Progenitor cell of endocrine pancreas (in vitro differentiated cells): ENCODE measurements at regions not wholly inside any gene's neighbourhood (a gene's known extent, or its start where the extent isn't known, plus 50 kb on each side); places are given as distances from the start of the nearest gene placed in this dataset.

ENCODE experiments used
- DNase-seq: peaks from one replicate; pipeline ENCODE4 v3.0.0; 2021; ENCODE audit warnings: low spot score; ENCODE audit not compliant: unreplicated experiment
- H3K27ac Mint-ChIP-seq: 2 replicates; pipeline ENCODE4 v1.8.0; 2021; ENCODE audit warnings: mild to moderate bottlenecking, moderate library complexity, mixed read lengths
- H3K27me3 Mint-ChIP-seq: 2 replicates; pipeline ENCODE4 v1.8.0; 2021; ENCODE audit warnings: mixed read lengths
- H3K36me3 Mint-ChIP-seq: 2 replicates; pipeline ENCODE4 v1.8.0; 2022; ENCODE audit warnings: mixed read lengths; ENCODE audit not compliant: insufficient read depth
- H3K4me1 Mint-ChIP-seq: 2 replicates; pipeline ENCODE4 v1.8.0; 2021; ENCODE audit warnings: low read depth, mixed read lengths
- H3K4me3 Mint-ChIP-seq: 2 replicates; pipeline ENCODE4 v1.8.0; 2021; ENCODE audit warnings: low read depth, mild to moderate bottlenecking, moderate library complexity, mixed read lengths
- H3K9me3 Mint-ChIP-seq: 2 replicates; pipeline ENCODE4 v1.8.0; 2021; ENCODE audit warnings: low read depth, mixed read lengths
- CTCF ChIP-seq: fragments of 200-600 bp; sonication (generic); IDR thresholded peaks from one replicate; pipeline ENCODE4 v1.5.0; 2021; ENCODE audit warnings: antibody characterized with exemption, mild to moderate bottlenecking; ENCODE audit not compliant: unreplicated experiment

- Mint-ChIP-seq H3K4me1 (peaks cover 1% of the 10 kb centered on the region), H3K27ac (no peak overlapping the region), H3K4me3 (no peak overlapping the region), H3K36me3 (no peaks in the 10 kb centered on the region), H3K27me3 (peaks cover 3% of the 10 kb centered on the region), H3K9me3 (peaks cover 4% of the 10 kb centered on the region)
- no peak for TF ChIP-seq CTCF
- DNase-seq = no peak
Measured at GRCh38 chr14:65854215-65854614, 441.7 kb downstream of the FUT8 start.

- Mint-ChIP-seq H3K9me3 (peaks cover 6% of the 10 kb centered on the region), H3K36me3 (no peaks in the 10 kb centered on the region), H3K27me3 (peaks cover 8% of the 10 kb centered on the region), H3K27ac (no peak overlapping the region), H3K4me1 (peaks cover 14% of the 10 kb centered on the region), H3K4me3 (no peak overlapping the region)
- no peak for DNase-seq
- TF ChIP-seq CTCF = no peak
Measured at GRCh38 chr14:65860956-65861611, 448.6 kb downstream of the FUT8 start.

DNA sequence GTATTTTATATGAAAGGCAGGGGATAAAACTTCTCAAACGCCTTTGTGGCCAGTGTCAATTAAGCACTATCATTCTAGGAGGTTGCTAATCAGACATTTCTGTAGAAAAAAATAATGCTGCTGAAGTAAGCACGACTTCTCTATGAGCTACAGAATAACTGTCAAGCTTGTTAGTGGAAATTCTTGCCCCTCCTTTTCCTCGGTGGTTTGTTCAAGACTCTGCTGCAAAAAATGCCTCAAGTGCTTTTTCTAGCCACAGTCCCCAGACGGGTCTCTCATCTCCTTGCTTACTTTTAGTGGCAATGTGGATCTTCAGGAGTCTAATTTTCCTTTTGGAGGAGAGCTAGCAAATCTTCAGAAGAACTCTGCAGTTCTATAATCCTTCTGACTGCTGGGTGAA is 452.0 kb downstream of the FUT8 start:
- Mint-ChIP-seq H3K9me3 (peaks cover under 1% of the 10 kb centered on the region), H3K27me3 (peaks cover 8% of the 10 kb centered on the region), H3K4me3 (no peak overlapping the region), H3K27ac (no peak overlapping the region), H3K36me3 (no peaks in the 10 kb centered on the region), H3K4me1 (peaks cover 14% of the 10 kb centered on the region)
- no peak for DNase-seq
- no peak for TF ChIP-seq CTCF

GRCh38 chr14:65864984-65865383 is 452.5 kb downstream of the FUT8 start:
- Mint-ChIP-seq H3K9me3 (no peaks in the 10 kb centered on the region), H3K27ac (no peak overlapping the region), H3K27me3 (peaks cover 8% of the 10 kb centered on the region), H3K4me3 (no peak overlapping the region), H3K36me3 (no peaks in the 10 kb centered on the region), H3K4me1 (peaks cover 14% of the 10 kb centered on the region)
- no peak for DNase-seq
- TF ChIP-seq CTCF = no peak

GRCh38 chr14:65866448-65866847 is 453.9 kb downstream of the FUT8 start:
- H3K4me3 Mint-ChIP-seq = no peak overlapping the region
- no peak for DNase-seq
- peaks cover 14% of the 10 kb centered on the region for H3K4me1 Mint-ChIP-seq
- no peaks in the 10 kb centered on the region for H3K36me3 Mint-ChIP-seq
- H3K9me3 Mint-ChIP-seq = no peaks in the 10 kb centered on the region
- H3K27ac Mint-ChIP-seq = no peak overlapping the region
- no peak for TF ChIP-seq CTCF
- peaks cover 10% of the 10 kb centered on the region for H3K27me3 Mint-ChIP-seq
